Hematopoietic multipotent progenitor cell treated with erythropoietin and hydrocortisone succinate and interleukin-3 and kit ligand, for 8 days (in vitro differentiated cells): ENCODE measurements at regions not wholly inside any gene's neighbourhood (a gene's known extent, or its start where the extent isn't known, plus 50 kb on each side); places are given as distances from the start of the nearest gene placed in this dataset.

Source experiments
- DNase-seq: peaks from one replicate; pipeline ENCODE4 v3.0.0-alpha.2; 2015

DNA sequence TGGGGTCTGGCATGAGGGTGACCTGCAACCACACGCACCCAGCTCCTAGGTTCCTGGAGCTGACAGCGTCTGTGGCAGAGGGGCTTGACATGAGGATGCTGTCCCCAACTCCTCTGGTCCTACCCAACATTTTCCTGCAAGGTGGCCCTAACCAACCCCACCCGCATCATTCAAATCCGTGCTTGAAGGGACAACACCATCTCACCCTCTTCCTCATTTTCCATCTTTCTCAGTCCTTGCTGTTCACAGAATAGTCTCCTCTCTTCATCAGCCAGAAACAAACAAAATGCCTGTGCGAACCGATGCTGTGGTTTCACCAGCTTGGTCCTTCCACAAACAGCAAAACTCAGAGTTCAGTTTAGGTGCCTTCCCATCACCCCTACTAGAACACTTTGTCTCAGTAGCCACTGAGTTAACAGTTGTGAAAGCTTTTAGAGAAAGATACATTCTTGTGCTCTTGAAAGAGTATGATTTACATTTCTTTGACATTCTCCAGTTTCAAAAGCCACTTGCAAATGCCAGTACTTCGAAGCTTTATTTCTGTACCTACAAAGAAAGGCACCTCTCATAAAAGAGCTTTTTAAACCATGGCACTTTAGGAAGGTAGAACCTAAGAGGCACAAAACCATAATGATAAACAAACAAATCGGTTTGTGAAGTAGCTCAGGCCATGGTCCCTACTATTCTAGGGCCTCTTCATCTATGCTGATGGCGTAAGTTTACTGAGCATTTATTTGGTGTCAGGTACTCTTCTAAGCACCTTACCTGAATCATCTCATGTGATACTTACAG lies 360.1 kb downstream of the SHQ1 start:
- no peak for DNase-seq

DNA sequence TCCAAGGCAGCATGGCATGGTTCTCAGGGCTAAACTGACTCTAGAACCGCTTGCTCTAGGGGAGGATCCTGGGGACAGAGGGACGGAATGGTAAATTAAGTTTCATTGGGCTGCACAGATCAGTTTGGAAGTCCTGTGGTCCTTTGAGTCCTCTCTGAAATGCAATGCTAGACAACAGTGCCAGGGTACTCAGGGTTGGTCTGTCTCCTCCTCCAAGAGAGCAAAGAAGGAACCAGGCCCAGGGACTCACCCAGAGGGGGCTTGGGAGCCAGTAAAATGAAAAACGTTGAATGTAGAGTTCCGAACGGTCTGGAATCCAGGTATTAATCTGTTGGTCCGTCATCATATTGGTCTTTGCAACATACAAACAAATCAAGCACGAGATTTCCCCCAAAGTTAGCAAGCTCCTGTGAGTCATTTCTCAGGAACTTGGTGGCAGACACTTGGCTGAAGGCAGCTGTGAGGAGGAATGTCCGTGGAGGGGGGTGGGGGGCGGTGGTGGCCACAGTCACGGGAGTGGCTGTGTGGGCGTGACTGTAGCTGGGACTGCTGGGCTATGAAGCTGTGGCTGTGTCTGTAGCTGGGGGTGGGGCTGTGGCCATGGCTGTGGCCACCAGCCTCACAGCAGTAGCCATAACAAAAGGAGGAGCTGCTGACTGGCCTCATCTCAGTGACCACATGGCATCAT lies 361.0 kb downstream of the SHQ1 start:
- DNase-seq, result peak; percentile 52

DNA sequence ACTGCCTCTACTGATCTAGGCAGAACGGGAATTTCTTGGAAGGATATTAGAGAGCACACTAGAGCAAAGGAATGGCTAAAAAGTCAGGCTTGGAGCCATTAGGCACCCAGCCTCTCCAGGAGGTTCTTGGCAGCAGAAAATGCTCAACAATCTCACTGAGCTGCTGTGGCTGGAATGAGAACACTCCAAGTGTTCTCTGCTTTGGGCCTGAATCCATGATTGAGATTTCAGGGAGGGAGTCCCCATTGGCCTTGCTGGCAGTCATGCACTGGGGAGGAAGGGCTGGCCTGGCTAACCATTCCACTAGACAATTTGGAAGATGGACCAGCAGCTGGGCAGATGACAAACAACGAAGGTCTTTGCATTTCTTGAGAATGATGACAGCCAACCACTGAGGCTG lies 362.6 kb downstream of the SHQ1 start:
- DNase-seq, result no peak

DNA sequence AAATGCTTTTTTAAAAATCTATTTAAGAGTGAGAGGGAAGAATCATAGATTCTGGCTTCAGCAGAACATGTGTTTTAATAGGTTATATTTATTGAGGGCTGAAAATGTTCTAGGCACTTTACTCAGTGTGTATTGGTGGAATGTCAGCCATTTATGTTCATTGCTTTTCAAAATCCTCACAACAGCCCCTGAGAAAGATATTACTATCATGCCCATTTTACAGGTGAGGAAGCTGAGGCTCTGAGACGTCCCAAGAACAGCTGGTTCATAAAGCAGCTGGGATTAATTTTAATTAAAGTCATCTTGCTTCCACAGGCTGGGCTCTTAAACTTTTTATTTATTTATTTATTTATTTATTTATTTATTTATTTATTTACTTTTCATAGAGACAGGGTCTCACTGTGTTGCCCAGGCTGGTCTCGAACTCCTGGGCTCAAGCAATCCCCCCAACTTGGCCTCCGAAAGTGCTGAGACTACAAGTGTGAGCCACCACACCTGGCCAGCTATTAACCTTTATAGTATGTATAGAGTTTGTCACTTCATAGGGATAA lies 364.6 kb downstream of the SHQ1 start:
- no peak for DNase-seq

- peak; percentile 39 for DNase-seq
These were observed 365.5 kb downstream of the SHQ1 start for GRCh38 chr3:72482589-72483321.

GRCh38 chr3:72481542-72481941 lies 366.7 kb downstream of the SHQ1 start:
- no peak for DNase-seq

- DNase-seq, result no peak
These were observed 367.9 kb downstream of the SHQ1 start for GRCh38 chr3:72480366-72480765.

- no peak for DNase-seq
These were observed 368.5 kb downstream of the SHQ1 start for GRCh38 chr3:72479651-72480215.

DNA sequence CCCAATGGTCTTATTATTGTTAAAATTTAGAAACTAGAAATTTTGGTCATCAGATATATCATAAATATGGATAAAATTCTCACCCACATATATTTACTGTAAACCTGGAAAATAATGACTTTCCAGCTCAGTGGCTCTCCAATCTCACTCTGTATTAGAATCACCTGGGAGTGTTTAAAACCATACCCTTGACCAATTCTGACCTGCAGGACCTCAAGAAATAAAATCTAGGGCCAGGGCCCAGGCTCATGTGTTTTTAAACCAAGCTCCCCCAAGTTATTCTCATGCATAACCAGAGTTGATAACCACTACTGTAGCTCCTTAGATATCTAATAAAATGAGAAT lies 372.1 kb downstream of the SHQ1 start:
- DNase-seq, result no peak

- DNase-seq, result no peak
These were observed 372.7 kb downstream of the SHQ1 start for GRCh38 chr3:72475258-72476138.

GRCh38 chr3:72474775-72475174 lies 373.5 kb downstream of the SHQ1 start:
- no peak for DNase-seq

DNA sequence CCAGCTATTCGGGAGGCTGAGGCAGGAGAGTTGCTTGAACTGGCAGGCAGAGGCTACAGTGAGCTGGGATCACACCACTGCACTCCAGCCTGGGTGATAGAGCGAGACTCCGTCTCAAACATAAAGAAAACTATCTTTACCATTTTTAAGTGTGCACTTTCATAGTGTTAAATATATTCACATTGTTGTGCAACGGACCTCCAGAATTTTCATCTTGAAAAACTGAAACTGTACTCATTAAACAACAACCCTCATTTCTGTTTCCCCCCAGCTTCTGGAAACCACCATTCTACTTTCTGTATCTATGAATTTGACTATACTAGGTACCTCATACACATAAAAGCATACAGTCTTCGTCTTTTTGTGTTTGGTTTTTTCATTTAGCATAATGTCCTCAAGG lies 375.1 kb downstream of the SHQ1 start:
- DNase-seq, result no peak

- no peak for DNase-seq
These were observed 377.3 kb downstream of the SHQ1 start for GRCh38 chr3:72470904-72471417.

- DNase-seq, result no peak
These were observed 382.4 kb downstream of the SHQ1 start for GRCh38 chr3:72465853-72466252.

- no peak for DNase-seq
These were observed 385.2 kb downstream of the SHQ1 start for GRCh38 chr3:72463083-72463482.

GRCh38 chr3:72462595-72463011 lies 385.6 kb downstream of the SHQ1 start:
- DNase-seq, result no peak

GRCh38 chr3:72461787-72462186 lies 386.5 kb downstream of the SHQ1 start:
- no peak for DNase-seq

DNA sequence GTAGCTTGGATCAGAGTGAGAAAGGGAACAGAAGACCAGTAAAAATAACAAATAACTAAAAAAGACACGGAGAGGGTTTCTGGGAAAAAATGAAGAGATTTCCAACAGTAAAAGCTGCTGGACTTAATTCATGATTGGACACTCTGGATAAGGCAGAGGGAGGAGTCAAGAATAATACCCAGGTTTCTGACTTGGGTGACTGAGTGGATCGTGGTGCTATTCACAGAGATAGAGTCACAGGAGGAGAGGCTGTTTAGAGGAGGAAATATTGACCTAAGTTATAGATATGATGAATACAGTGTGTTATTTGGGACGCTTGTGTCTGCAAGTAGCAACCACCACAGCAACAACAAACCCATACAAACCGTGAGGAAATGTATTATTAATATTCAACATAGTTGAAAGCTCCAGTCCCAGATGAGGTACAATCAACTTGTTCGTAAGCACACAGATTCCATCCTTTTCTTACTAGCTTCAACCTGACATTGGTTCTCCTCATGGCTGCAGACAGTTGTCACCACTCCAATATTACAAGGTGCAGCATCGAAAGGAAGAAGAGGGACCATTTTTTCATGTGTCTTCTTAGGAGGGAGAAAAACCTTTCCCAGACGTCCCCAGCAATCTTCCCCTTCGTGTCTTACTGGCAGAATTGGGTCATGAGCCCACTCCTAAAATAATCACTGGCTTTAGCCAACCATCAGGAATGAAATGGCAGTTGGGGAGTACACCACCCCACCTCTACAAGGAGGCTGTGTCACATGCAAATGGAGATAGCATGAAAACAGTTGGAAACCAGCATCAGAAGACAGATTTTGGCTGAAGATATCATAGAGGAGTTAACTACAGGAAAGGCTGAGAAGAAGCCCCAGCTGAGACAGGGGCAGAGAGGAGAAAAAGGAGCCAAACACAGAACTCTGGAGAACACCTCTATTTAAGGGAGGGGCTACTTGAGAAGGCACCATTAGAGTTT lies 387.8 kb downstream of the SHQ1 start:
- DNase-seq, result peak; percentile 97

- peak; percentile 47 for DNase-seq
These were observed 388.7 kb downstream of the SHQ1 start for GRCh38 chr3:72459588-72459987.

DNA sequence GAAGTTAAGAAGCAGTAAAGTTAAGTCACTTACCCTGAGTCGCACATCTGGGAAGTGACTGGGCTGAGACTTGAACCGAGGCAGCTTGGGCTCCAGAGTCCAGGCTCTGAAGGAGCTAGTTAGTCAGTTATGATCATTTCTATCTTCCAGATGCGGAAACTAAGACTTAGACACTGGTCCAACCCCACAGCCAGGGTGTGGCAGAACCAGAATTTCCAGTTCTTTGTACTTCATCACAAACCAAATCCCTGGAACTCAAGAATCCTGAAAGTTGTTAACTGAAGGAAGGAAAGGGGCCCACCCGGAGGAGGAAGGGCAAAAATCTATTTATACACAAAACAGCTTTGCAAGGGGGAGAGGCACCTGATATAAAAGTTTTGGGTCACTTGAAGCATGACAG lies 389.9 kb downstream of the SHQ1 start:
- no peak for DNase-seq

GRCh38 chr3:72454441-72454840 lies 393.8 kb downstream of the SHQ1 start:
- no peak for DNase-seq
